ENCODE measurements at regions not wholly inside any gene's neighbourhood (a gene's known extent, or its start where the extent isn't known, plus 50 kb on each side); places are given as distances from the start of the nearest gene placed in this dataset.

DNA sequence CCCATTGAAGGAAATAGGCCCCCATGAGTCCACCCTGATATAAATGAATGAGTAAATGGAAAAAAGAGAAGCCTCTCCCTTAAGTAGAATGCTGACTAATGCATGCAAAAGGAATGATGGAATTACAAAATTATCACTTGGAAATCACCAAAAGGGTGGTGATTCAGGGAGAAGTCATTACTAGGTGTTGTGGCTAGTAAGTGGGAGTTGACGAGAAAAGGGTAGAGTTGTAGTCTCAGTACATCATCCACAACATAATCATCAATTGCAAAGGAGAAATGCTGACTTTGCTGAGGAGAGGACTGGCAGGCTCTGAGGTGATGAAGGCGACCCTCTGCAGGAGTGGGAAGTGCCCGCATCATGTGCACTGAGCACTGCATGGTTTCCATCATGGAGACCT, 201.5 kb upstream of the S1PR3 start:
- no peak overlapping the region for H2BK15ac ChIP-seq (ENCODE audit: low read depth, low read length)
- no peak for ATAC-seq (ENCODE audit: low read depth)
- peaks cover 6% of the 10 kb centered on the region for H3K4me1 ChIP-seq (ENCODE audit: control insufficient read depth, insufficient read depth, low read length)
- no peak overlapping the region for H3K9ac ChIP-seq (ENCODE audit: low read depth, low read length)
- no peak overlapping the region for H3K23ac ChIP-seq (ENCODE audit: low read depth, low read length)
- no peak overlapping the region for H4K91ac ChIP-seq (ENCODE audit: insufficient read depth, low read depth, low read length)
- no peak overlapping the region for H3K56ac ChIP-seq (ENCODE audit: extremely low read depth, insufficient read depth, low read length)
- no peak overlapping the region for H3K4ac ChIP-seq (ENCODE audit: low read depth, low read length)
- POLR2A ChIA-PET (ENCODE audit: unreplicated experiment), result no interaction called here
- no CpG with 5 or more reads among the region's 3 CpGs for WGBS, 2 experiments (ENCODE audit: extremely low coverage in 2 of 2, insufficient read length in 1 of 2)
- no peak overlapping the region for H3K27ac ChIP-seq (ENCODE audit: insufficient read depth, low read length)
- no peaks in the 10 kb centered on the region for H3K79me1 ChIP-seq (ENCODE audit: low read depth in 1 of 2, low read length in 2 of 2)
- CTCF ChIA-PET, result no interaction called here
- no peak overlapping the region for H2BK20ac ChIP-seq (ENCODE audit: low read depth, low read length)
- H2BK5ac ChIP-seq (ENCODE audit: low read depth, low read length, poor library complexity, severe bottlenecking), result no peak overlapping the region
- H4K8ac ChIP-seq (ENCODE audit: low read depth in 2 of 2, low read length in 2 of 2), result no peak overlapping the region
- H3K9me1 ChIP-seq (ENCODE audit: insufficient read depth, low read length), result no peaks in the 10 kb centered on the region
- dilution Hi-C loops (cut with HindIII; ENCODE audit: low sequenced_read_pairs, unreplicated experiment) (no loop called here), intact Hi-C loops (cut with micrococcal nuclease) (no loop called here), in situ Hi-C loops (cut with MboI; ENCODE audit: low sequenced_read_pairs) (no loop called here)
- H3K14ac ChIP-seq (replicated peaks; ENCODE audit: low read depth, low read length), result no peak overlapping the region
- H3K27me3 ChIP-seq (ENCODE audit: control insufficient read depth, insufficient read depth, low read length), result no peaks in the 10 kb centered on the region
- H3K9me3 ChIP-seq (ENCODE audit: control insufficient read depth, insufficient read depth, low read length), result no peaks in the 10 kb centered on the region
- no peak overlapping the region; the same call in 1 of the 2 replicates for H3K18ac ChIP-seq (ENCODE audit: low read depth, low read length)
- H2AK5ac ChIP-seq (ENCODE audit: low read depth, low read length), result peak overlapping the region; percentile 25; the same call in 1 of the 2 replicates
- TF ChIP-seq POLR2A (IDR thresholded peaks at IDR 0.05; ENCODE audit: low read depth, low read length), result no peak
- no peak for TF ChIP-seq NFE2L2 (IDR thresholded peaks at IDR 0.05; ENCODE audit: low read depth, low read length)
- no peak for TF ChIP-seq SMC3 (IDR thresholded peaks at IDR 0.05; ENCODE audit: low read depth, low read length)
- TF ChIP-seq RFX5 (IDR thresholded peaks at IDR 0.05; ENCODE audit: low read depth, low read length), result no peak
- TF ChIP-seq FOS (IDR thresholded peaks at IDR 0.05; ENCODE audit: low read depth, low read length), result no peak
- no peak for TF ChIP-seq CEBPB (IDR thresholded peaks at IDR 0.05; ENCODE audit: low read depth, low read length)
- TF ChIP-seq, protein P1, sequence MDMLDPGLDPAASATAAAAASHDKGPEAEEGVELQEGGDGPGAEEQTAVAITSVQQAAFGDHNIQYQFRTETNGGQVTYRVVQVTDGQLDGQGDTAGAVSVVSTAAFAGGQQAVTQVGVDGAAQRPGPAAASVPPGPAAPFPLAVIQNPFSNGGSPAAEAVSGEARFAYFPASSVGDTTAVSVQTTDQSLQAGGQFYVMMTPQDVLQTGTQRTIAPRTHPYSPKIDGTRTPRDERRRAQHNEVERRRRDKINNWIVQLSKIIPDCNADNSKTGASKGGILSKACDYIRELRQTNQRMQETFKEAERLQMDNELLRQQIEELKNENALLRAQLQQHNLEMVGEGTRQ (IDR thresholded peaks at IDR 0.05; ENCODE audit: low read depth, low read length), result no peak
- no peak for TF ChIP-seq RAD21 (IDR thresholded peaks at IDR 0.05; ENCODE audit: low read length)
- TF ChIP-seq MXI1 (IDR thresholded peaks at IDR 0.05; ENCODE audit: borderline replicate concordance, low read depth, low read length), result no peak
- no peak for TF ChIP-seq MAZ (IDR thresholded peaks at IDR 0.05; ENCODE audit: borderline replicate concordance, low read depth, low read length)
- no peak for TF ChIP-seq CHD1 (IDR thresholded peaks at IDR 0.05; ENCODE audit: low read depth, low read length)
- no peak for TF ChIP-seq BHLHE40 (IDR thresholded peaks at IDR 0.05; ENCODE audit: low read depth, low read length)
- TF ChIP-seq, protein P2, sequence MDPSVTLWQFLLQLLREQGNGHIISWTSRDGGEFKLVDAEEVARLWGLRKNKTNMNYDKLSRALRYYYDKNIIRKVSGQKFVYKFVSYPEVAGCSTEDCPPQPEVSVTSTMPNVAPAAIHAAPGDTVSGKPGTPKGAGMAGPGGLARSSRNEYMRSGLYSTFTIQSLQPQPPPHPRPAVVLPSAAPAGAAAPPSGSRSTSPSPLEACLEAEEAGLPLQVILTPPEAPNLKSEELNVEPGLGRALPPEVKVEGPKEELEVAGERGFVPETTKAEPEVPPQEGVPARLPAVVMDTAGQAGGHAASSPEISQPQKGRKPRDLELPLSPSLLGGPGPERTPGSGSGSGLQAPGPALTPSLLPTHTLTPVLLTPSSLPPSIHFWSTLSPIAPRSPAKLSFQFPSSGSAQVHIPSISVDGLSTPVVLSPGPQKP (IDR thresholded peaks at IDR 0.05; ENCODE audit: borderline replicate concordance, low read depth, low read length), result no peak
- no peak for TF ChIP-seq RCOR1 (IDR thresholded peaks at IDR 0.05; ENCODE audit: insufficient replicate concordance, low read length)
- no peak for TF ChIP-seq MAFK (IDR thresholded peaks at IDR 0.05; ENCODE audit: low read depth, low read length)
- TF ChIP-seq, protein P3, sequence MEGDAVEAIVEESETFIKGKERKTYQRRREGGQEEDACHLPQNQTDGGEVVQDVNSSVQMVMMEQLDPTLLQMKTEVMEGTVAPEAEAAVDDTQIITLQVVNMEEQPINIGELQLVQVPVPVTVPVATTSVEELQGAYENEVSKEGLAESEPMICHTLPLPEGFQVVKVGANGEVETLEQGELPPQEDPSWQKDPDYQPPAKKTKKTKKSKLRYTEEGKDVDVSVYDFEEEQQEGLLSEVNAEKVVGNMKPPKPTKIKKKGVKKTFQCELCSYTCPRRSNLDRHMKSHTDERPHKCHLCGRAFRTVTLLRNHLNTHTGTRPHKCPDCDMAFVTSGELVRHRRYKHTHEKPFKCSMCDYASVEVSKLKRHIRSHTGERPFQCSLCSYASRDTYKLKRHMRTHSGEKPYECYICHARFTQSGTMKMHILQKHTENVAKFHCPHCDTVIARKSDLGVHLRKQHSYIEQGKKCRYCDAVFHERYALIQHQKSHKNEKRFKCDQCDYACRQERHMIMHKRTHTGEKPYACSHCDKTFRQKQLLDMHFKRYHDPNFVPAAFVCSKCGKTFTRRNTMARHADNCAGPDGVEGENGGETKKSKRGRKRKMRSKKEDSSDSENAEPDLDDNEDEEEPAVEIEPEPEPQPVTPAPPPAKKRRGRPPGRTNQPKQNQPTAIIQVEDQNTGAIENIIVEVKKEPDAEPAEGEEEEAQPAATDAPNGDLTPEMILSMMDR (conservative IDR thresholded peaks at IDR 0.05; ENCODE audit: low read depth, low read length), result no peak
- no peak overlapping the region for H2AK9ac ChIP-seq (replicated peaks; ENCODE audit: low read depth, low read length, poor library complexity)
- H3K36me3 ChIP-seq (ENCODE audit: control insufficient read depth, insufficient read depth, low read length), result no peaks in the 10 kb centered on the region
- BruUV-seq (replicated peaks), result no TSS peak
- H3K4me2 ChIP-seq (ENCODE audit: low read depth, low read length), result no peak overlapping the region
- H4K5ac ChIP-seq (ENCODE audit: low read depth, low read length), result no peak overlapping the region
- no peak overlapping the region for H3K4me3 ChIP-seq (ENCODE audit: insufficient read depth, low read depth, low read length)
- H2AFZ ChIP-seq (replicated peaks; ENCODE audit: low read length, poor library complexity), result no peak overlapping the region
- no peaks in the 10 kb centered on the region for H4K20me1 ChIP-seq (ENCODE audit: insufficient read depth, low read length)
- no peak overlapping the region for H2BK120ac ChIP-seq (ENCODE audit: low read depth, low read length)
- DNase-seq, result peak; percentile 13

Measured in IMR-90 (cell line).